GM12891 (cell line): ENCODE measurements at regions not wholly inside any gene's neighbourhood (a gene's known extent, or its start where the extent isn't known, plus 50 kb on each side); places are given as distances from the start of the nearest gene placed in this dataset.

ENCODE experiments used
- DNase-seq: peaks from one replicate; pipeline ENCODE4 v3.0.0; 2011; ENCODE audit warnings: low spot score; ENCODE audit not compliant: insufficient read length
- FAIRE-seq: peaks from 2 replicates; lab custom pipeline; 2011; peaks lifted over from hg19 to GRCh38; lab: Jason Lieb, UNC
- PAX5 ChIP-seq: IDR thresholded peaks from 2 replicates; pipeline ENCODE4 v1.6.1; 2011; ENCODE audit warnings: low read length, moderate library complexity, mild to moderate bottlenecking; ENCODE audit not compliant: insufficient read depth, severe bottlenecking
- POLR2A ChIP-seq: IDR thresholded peaks from 2 replicates; pipeline ENCODE4 v1.6.1; 2011; ENCODE audit warnings: low read depth, low read length, control low read depth
- POLR2AphosphoS5 ChIP-seq: IDR thresholded peaks from 2 replicates; pipeline ENCODE4 v1.6.1; 2011; ENCODE audit warnings: low read depth, low read length, control low read depth
- POU2F2 ChIP-seq: IDR thresholded peaks from 2 replicates; pipeline ENCODE4 v1.6.1; 2011; ENCODE audit warnings: low read depth, mild to moderate bottlenecking, control low read depth, low read length, moderate library complexity
- SPI1 ChIP-seq: IDR thresholded peaks from 2 replicates; pipeline ENCODE4 v1.6.1; 2011; ENCODE audit warnings: low read depth, low read length, control low read depth
- TAF1 ChIP-seq: IDR thresholded peaks from 2 replicates; pipeline ENCODE4 v1.6.1; 2011; ENCODE audit warnings: low read depth, low read length, control low read depth

DNA sequence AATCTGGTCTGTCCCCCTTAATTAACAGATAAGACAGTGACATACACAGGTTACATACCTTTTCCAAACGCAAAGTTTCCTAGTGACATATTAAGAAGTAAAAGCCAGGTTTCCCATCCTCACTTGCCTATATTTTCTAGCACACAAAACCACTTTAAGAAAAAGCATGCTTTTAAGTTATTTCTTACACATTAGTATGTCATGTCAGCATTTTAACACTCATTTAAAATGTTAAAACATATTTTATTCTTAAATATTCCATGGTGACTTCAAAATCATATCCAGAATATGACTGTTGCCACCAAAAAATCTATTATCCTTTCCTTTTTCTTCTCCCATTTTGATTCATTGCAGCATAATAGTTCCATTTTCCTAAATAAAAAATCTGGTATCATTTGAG, 1830.2 kb downstream of the STIM2 start:
- TF ChIP-seq TAF1 (no peak), PAX5 (no peak), POLR2A (no peak), POLR2AphosphoS5 (no peak), SPI1 (no peak), POU2F2 (no peak)
- FAIRE-seq (no peak), DNase-seq (no peak)

GRCh38 chr4:28702571-28702970, 1841.9 kb downstream of the STIM2 start:
- no peak for FAIRE-seq
- no peak for TF ChIP-seq SPI1
- no peak for TF ChIP-seq POLR2A
- no peak for TF ChIP-seq PAX5
- TF ChIP-seq POU2F2 = no peak
- no peak for TF ChIP-seq TAF1
- no peak for TF ChIP-seq POLR2AphosphoS5

GRCh38 chr4:28709891-28710290, 1849.2 kb downstream of the STIM2 start:
- no peak for FAIRE-seq
- TF ChIP-seq PAX5 = no peak
- TF ChIP-seq SPI1 = no peak
- TF ChIP-seq POLR2A = no peak
- no peak for TF ChIP-seq TAF1
- TF ChIP-seq POU2F2 = no peak
- TF ChIP-seq POLR2AphosphoS5 = no peak
- no peak for DNase-seq

More at GRCh38 chr4:28702571-28702970, 1841.9 kb downstream of the STIM2 start:
- no peak for DNase-seq

DNA sequence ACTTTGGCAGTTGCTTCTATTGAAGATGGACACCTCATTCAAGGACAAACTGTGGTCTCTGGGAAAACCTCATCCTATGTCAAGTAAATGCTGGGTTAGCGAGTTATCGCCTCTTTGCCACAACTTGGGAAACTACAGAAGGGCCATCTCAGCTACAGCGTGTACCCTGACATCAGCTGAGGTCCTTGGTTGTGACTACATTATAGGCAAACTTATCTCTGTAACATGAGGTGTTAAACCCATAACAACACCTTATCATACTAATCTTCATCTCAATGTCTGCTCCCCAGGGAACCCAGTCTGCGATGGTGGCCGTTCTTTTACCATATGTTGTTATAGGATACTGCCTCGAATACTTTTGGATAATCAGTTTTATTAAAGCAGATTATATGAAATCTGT, 1862.7 kb downstream of the STIM2 start:
- FAIRE-seq (peak; percentile 28), DNase-seq (no peak)

DNA sequence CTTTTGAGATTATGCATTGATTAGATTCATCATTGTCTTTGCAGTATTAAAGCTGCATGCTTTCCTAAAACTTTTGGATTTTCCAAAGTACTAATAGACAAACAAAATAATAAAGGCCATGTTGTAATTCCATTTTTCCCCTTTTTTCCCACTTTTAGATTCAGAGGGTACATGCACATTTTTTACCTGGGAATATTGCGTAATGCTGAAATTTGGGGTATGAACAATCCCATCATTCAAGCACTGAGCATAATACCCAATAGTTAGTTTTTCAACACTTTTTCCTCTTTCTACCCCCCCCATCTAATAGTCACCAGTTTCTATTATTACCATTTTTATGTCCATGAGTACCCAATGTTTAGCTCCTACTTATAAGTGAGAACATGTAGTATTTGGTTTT, 1863.6 kb downstream of the STIM2 start:
- DNase-seq (no peak), FAIRE-seq (no peak)
- TF ChIP-seq SPI1 (no peak), POU2F2 (no peak), PAX5 (no peak), POLR2AphosphoS5 (no peak), TAF1 (no peak), POLR2A (no peak)

More for the DNA sequence above, 1862.7 kb downstream of the STIM2 start:
- no peak for TF ChIP-seq SPI1
- TF ChIP-seq POLR2AphosphoS5 = no peak
- no peak for TF ChIP-seq POU2F2
- no peak for TF ChIP-seq POLR2A
- no peak for TF ChIP-seq PAX5
- TF ChIP-seq TAF1 = no peak

- FAIRE-seq (no peak), DNase-seq (no peak)
- TF ChIP-seq POLR2AphosphoS5 (no peak), TAF1 (no peak), PAX5 (no peak), POLR2A (no peak), POU2F2 (no peak)
Measured at GRCh38 chr4:28730304-28730703, 1869.7 kb downstream of the STIM2 start.

DNA sequence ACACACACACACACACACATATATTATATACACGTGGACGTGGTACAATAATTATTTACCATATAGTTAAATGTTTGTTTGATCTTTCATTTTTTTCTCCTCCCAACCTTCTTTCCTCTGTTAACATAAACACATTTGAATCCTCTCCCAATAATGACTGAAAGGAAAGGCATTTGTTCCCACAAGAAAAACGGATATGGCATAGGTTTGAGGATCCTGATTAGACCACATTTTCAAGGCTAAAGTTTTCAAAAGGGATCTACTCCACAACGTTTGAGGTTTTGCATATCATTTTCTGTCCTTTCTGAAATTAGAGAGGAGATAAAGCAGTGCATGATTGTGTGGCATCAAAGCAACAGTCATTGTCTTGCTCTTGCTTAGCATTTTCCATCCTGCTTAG, 1883.4 kb downstream of the STIM2 start:
- FAIRE-seq = no peak
- no peak for DNase-seq
- TF ChIP-seq SPI1 (no peak), POLR2AphosphoS5 (no peak), POLR2A (no peak), TAF1 (no peak), PAX5 (no peak), POU2F2 (no peak)

DNA sequence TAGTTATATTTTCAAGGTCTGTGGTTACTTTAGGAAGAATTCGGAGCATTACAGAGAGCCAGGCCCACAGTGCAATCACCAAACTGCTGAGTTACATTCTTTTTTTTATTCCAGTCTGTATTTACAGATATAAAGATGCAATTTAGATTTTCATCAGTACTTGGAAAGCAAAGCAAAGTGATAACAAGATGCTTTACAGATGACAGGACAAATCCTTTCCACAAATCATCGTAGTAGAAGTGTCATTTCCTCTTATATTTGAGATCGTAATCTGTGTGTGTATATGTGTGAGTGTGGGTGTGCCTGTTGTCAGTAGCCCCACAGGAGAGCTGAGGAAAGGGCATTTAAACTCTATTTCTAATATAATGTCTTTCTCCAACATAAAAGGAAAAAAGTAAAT, 1893.7 kb downstream of the STIM2 start:
- DNase-seq (no peak), FAIRE-seq (no peak)
- TF ChIP-seq PAX5 (no peak), POU2F2 (no peak), POLR2A (no peak), POLR2AphosphoS5 (no peak), TAF1 (no peak), SPI1 (no peak)

GRCh38 chr4:28755081-28755480, 1894.4 kb downstream of the STIM2 start:
- TF ChIP-seq POLR2AphosphoS5 = no peak
- TF ChIP-seq SPI1 = no peak
- TF ChIP-seq PAX5 = no peak
- TF ChIP-seq POLR2A = no peak
- no peak for TF ChIP-seq TAF1

DNA sequence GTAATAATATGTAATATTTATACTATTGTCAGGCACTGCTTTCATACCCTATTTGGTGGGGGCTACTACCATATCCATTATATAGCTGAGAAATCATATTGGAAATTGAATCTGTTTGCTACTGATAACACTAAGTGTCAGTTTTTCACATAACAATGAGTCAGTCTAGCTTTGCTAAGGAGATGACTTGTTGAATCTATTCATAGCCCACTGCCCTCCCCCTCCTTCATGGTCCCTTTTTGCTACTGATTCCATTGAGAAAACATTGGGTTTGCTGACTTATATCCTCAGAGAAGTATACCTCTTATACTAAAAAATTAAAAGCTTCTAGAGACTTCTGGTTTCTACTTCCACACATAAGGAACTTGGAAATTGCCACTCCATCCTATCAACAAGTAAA, 1898.4 kb downstream of the STIM2 start:
- no peak for TF ChIP-seq POLR2A
- FAIRE-seq = no peak
- no peak for DNase-seq

More at GRCh38 chr4:28755081-28755480, 1894.4 kb downstream of the STIM2 start:
- FAIRE-seq = no peak
- no peak for DNase-seq

- FAIRE-seq (no peak), DNase-seq (no peak)
- TF ChIP-seq TAF1 (no peak), PAX5 (no peak), SPI1 (no peak), POU2F2 (no peak), POLR2AphosphoS5 (no peak), POLR2A (no peak)
Measured at GRCh38 chr4:28760003-28760402, 1899.4 kb downstream of the STIM2 start.
